Kidney epithelial cell (primary cell): ENCODE measurements at regions not wholly inside any gene's neighbourhood (a gene's known extent, or its start where the extent isn't known, plus 50 kb on each side); places are given as distances from the start of the nearest gene placed in this dataset.

Experiments used
- DNase-seq: peaks from one replicate; pipeline ENCODE4 v3.0.0-alpha.2; 2010; ENCODE audit warnings: low read depth
- H3K27me3 ChIP-seq: 2 replicates; pipeline ENCODE4 v1.6.0; 2011; ENCODE audit warnings: low read length; ENCODE audit not compliant: control insufficient read depth, insufficient read depth
- H3K36me3 ChIP-seq: 2 replicates; pipeline ENCODE4 v1.5.1; 2011; ENCODE audit warnings: low read length; ENCODE audit not compliant: control insufficient read depth, insufficient read depth
- H3K4me3 ChIP-seq: 2 replicates; pipeline ENCODE4 v1.5.1; 2011; ENCODE audit warnings: low read depth, mild to moderate bottlenecking, control low read depth, low read length
- CTCF ChIP-seq: IDR thresholded peaks from 2 replicates; pipeline ENCODE4 v1.5.1; 2011; ENCODE audit warnings: mild to moderate bottlenecking, moderate library complexity, low read length, control low read depth, inconsistent platforms; ENCODE audit not compliant: insufficient read depth, poor library complexity, severe bottlenecking

- Histone ChIP-seq H3K36me3 (no peaks in the 10 kb centered on the region), H3K27me3 (no peaks in the 10 kb centered on the region), H3K4me3 (no peak overlapping the region)
- no peak for TF ChIP-seq CTCF
- DNase-seq, result no peak
These were observed 329.6 kb downstream of the MBD2 start for GRCh38 chr18:53894675-53895442.

- DNase-seq, result no peak
- no peak overlapping the region for H3K4me3 ChIP-seq
- H3K27me3 ChIP-seq, result no peaks in the 10 kb centered on the region
- TF ChIP-seq CTCF, result no peak
- H3K36me3 ChIP-seq, result no peaks in the 10 kb centered on the region
These were observed 337.0 kb downstream of the MBD2 start for GRCh38 chr18:53887447-53887846.

GRCh38 chr18:53886058-53886457 is 338.4 kb downstream of the MBD2 start:
- no peak overlapping the region for H3K4me3 ChIP-seq
- no peak for DNase-seq
- no peak for TF ChIP-seq CTCF

GRCh38 chr18:53883771-53884170 is 340.7 kb downstream of the MBD2 start:
- TF ChIP-seq CTCF, result no peak
- Histone ChIP-seq H3K36me3 (no peaks in the 10 kb centered on the region), H3K27me3 (no peaks in the 10 kb centered on the region), H3K4me3 (no peak overlapping the region)
- no peak for DNase-seq

More at GRCh38 chr18:53886058-53886457, 338.4 kb downstream of the MBD2 start:
- H3K36me3 ChIP-seq, result no peaks in the 10 kb centered on the region
- H3K27me3 ChIP-seq, result no peaks in the 10 kb centered on the region

GRCh38 chr18:53874103-53874502 is 350.4 kb downstream of the MBD2 start:
- Histone ChIP-seq H3K4me3 (no peak overlapping the region), H3K36me3 (no peaks in the 10 kb centered on the region), H3K27me3 (no peaks in the 10 kb centered on the region)
- DNase-seq, result no peak
- no peak for TF ChIP-seq CTCF

GRCh38 chr18:53864770-53865169 is 359.7 kb downstream of the MBD2 start:
- DNase-seq, result no peak
- no peaks in the 10 kb centered on the region for H3K36me3 ChIP-seq
- H3K4me3 ChIP-seq, result no peak overlapping the region
- TF ChIP-seq CTCF, result no peak
- H3K27me3 ChIP-seq, result no peaks in the 10 kb centered on the region
